Liver (tissue), 8 donors: ENCODE measurements at regions not wholly inside any gene's neighbourhood (a gene's known extent, or its start where the extent isn't known, plus 50 kb on each side); places are given as distances from the start of the nearest gene placed in this dataset.

Experiments used
- DNase-seq: peaks from one replicate; pipeline ENCODE4 v3.0.0-alpha.2; 2017; ENCODE audit warnings: low spot score
- H3K27ac ChIP-seq, 2 donors: one replicate each; pipeline ENCODE4 v1.7.0; 2013; ENCODE audit warnings: inconsistent platforms in 2 of 2, low read length in 2 of 2, control low read depth in 1 of 2, low read depth in 1 of 2, mild to moderate bottlenecking in 1 of 2
- H3K27me3 ChIP-seq, 4 donors: one replicate each; pipeline versions ENCODE4 v1.6.1 to v1.7.0; 2013; ENCODE audit warnings: low read length in 3 of 4, inconsistent platforms in 1 of 4, mild to moderate bottlenecking in 1 of 4, moderate library complexity in 1 of 4; ENCODE audit not compliant: control insufficient read depth in 4 of 4, insufficient read depth in 4 of 4
- H3K36me3 ChIP-seq, 4 donors: one replicate each; pipeline versions ENCODE4 v1.6.1 to v1.7.0; 2013; ENCODE audit warnings: low read length in 3 of 4, mild to moderate bottlenecking in 3 of 4, low read depth in 1 of 4, moderate library complexity in 1 of 4; ENCODE audit not compliant: control insufficient read depth in 4 of 4, insufficient read depth in 3 of 4
- H3K4me1 ChIP-seq, 4 donors: one replicate each; pipeline versions ENCODE4 v1.6.1 to v1.7.0; 2013; ENCODE audit warnings: low read length in 3 of 4, mild to moderate bottlenecking in 3 of 4, moderate library complexity in 1 of 4; ENCODE audit not compliant: control insufficient read depth in 4 of 4, insufficient read depth in 4 of 4
- H3K4me3 ChIP-seq, 3 donors: one replicate each; pipeline versions ENCODE4 v1.6.1 to v1.7.0; 2013; ENCODE audit warnings: low read length in 3 of 3, control low read depth in 1 of 3, low read depth in 1 of 3, mild to moderate bottlenecking in 1 of 3
- H3K9ac ChIP-seq, 2 donors: one replicate each; pipeline ENCODE4 v1.7.0; 2013; ENCODE audit warnings: low read length in 2 of 2, mild to moderate bottlenecking in 2 of 2, moderate library complexity in 2 of 2, control low read depth in 1 of 2, low read depth in 1 of 2
- H3K9me3 ChIP-seq, 4 donors: one replicate each; pipeline versions ENCODE4 v1.6.1 to v1.7.0; 2013; ENCODE audit warnings: low read length in 3 of 4; ENCODE audit not compliant: control insufficient read depth in 4 of 4
- FOXA2 ChIP-seq: IDR thresholded peaks from 2 replicates; pipeline ENCODE4 v1.6.1; 2016; ENCODE audit warnings: antibody characterized with exemption
- HNF4G ChIP-seq: IDR thresholded peaks from 2 replicates; pipeline ENCODE4 v1.6.1; 2016; ENCODE audit warnings: antibody characterized with exemption
- RAD21 ChIP-seq, 2 donors: IDR thresholded peaks; 2 replicates each; pipeline ENCODE4 v1.6.1; 2016; ENCODE audit warnings: antibody characterized with exemption in 2 of 2, mild to moderate bottlenecking in 2 of 2
- REST ChIP-seq: IDR thresholded peaks from 2 replicates; pipeline ENCODE4 v1.6.1; 2016; ENCODE audit warnings: antibody characterized with exemption, mild to moderate bottlenecking
- RXRA ChIP-seq, 2 donors: IDR thresholded peaks; 2 replicates each; pipeline ENCODE4 v1.6.1; 2017 to 2018; ENCODE audit warnings: antibody characterized with exemption in 2 of 2, mild to moderate bottlenecking in 1 of 2
- SP1 ChIP-seq: IDR thresholded peaks from 2 replicates; pipeline ENCODE4 v1.6.1; 2018; ENCODE audit warnings: antibody characterized with exemption, mild to moderate bottlenecking
- TAF1 ChIP-seq: conservative IDR thresholded peaks from 2 replicates; pipeline ENCODE4 v1.6.1; 2016; ENCODE audit warnings: antibody characterized with exemption, mild to moderate bottlenecking
- YY1 ChIP-seq: IDR thresholded peaks from 2 replicates; pipeline ENCODE4 v1.6.1; 2016; ENCODE audit warnings: antibody characterized with exemption, mild to moderate bottlenecking
- WGBS: extraction: QIAGEN DNeasy Blood & Tissue Kit; methylation state at CpG from one replicate; pipeline ENCODE4 v1.1.7; 2013; 5-methylcytosine and 5-hydroxymethylcytosine counted together
- TF ChIP-seq, protein P1 (sequence below): IDR thresholded peaks from 2 replicates; pipeline ENCODE4 v1.6.1; 2016; ENCODE audit warnings: antibody characterized with exemption
- TF ChIP-seq, protein P2 (sequence below): fragments of 150-350 bp; IDR thresholded peaks from 2 replicates; pipeline ENCODE4 v1.5.1; 2017; ENCODE audit warnings: improper control_type of control experiment, low read depth, low read length; ENCODE audit not compliant: missing input control
- TF ChIP-seq, protein P3 (sequence below): IDR thresholded peaks from 2 replicates; pipeline ENCODE4 v1.6.1; 2016; ENCODE audit warnings: antibody characterized with exemption
- donor health status: healthy.
- donor health status: healthy.
- donor health status: healthy.
- donor health status: healthy.
- donor health status: healthy.

DNA sequence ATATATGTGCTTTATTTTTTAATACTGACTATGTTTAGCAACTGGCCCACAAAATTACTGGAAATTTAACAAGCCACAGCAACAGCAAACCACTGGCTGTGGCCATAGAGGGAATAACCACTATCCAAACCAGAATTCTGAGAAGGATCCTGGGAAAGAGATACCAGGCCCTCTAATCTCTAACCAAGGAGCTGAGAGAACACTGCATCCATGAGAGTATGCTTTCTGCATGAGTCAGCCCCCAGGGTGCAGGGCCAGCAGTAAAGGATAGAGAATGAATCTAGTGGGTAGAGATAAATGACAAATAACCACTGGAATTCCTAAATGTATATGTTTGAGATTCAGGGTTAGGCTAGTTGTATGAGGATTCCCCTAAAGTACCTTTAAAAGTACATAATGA, 221.8 kb downstream of the KIT start (continued):
- TF ChIP-seq, protein P1, sequence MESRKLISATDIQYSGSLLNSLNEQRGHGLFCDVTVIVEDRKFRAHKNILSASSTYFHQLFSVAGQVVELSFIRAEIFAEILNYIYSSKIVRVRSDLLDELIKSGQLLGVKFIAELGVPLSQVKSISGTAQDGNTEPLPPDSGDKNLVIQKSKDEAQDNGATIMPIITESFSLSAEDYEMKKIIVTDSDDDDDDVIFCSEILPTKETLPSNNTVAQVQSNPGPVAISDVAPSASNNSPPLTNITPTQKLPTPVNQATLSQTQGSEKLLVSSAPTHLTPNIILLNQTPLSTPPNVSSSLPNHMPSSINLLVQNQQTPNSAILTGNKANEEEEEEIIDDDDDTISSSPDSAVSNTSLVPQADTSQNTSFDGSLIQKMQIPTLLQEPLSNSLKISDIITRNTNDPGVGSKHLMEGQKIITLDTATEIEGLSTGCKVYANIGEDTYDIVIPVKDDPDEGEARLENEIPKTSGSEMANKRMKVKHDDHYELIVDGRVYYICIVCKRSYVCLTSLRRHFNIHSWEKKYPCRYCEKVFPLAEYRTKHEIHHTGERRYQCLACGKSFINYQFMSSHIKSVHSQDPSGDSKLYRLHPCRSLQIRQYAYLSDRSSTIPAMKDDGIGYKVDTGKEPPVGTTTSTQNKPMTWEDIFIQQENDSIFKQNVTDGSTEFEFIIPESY: no peak

GRCh38 chr4:54877006-54877405, 219.2 kb downstream of the KIT start:
- Histone ChIP-seq H3K27me3 (no peaks in the 10 kb centered on the region), H3K9me3 (no peaks in the 10 kb centered on the region), H3K4me3 (no peak overlapping the region), H3K27ac (no peak overlapping the region), H3K9ac (no peak overlapping the region), H3K36me3 (no peaks in the 10 kb centered on the region), H3K4me1 (no peaks in the 10 kb centered on the region)
- WGBS: 96% methylated on average over 2 of the region's 2 CpGs
- no peak for TF ChIP-seq SP1
- TF ChIP-seq HNF4G: no peak
- no peak for TF ChIP-seq REST
- TF ChIP-seq RAD21 (IDR thresholded peaks at IDR 0.05): no peak
- no peak for TF ChIP-seq YY1
- TF ChIP-seq TAF1: no peak
- TF ChIP-seq, protein P2, sequence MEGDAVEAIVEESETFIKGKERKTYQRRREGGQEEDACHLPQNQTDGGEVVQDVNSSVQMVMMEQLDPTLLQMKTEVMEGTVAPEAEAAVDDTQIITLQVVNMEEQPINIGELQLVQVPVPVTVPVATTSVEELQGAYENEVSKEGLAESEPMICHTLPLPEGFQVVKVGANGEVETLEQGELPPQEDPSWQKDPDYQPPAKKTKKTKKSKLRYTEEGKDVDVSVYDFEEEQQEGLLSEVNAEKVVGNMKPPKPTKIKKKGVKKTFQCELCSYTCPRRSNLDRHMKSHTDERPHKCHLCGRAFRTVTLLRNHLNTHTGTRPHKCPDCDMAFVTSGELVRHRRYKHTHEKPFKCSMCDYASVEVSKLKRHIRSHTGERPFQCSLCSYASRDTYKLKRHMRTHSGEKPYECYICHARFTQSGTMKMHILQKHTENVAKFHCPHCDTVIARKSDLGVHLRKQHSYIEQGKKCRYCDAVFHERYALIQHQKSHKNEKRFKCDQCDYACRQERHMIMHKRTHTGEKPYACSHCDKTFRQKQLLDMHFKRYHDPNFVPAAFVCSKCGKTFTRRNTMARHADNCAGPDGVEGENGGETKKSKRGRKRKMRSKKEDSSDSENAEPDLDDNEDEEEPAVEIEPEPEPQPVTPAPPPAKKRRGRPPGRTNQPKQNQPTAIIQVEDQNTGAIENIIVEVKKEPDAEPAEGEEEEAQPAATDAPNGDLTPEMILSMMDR: no peak
- no peak for TF ChIP-seq RXRA (IDR thresholded peaks at IDR 0.05)
- no peak for TF ChIP-seq FOXA2
- TF ChIP-seq, protein P3, sequence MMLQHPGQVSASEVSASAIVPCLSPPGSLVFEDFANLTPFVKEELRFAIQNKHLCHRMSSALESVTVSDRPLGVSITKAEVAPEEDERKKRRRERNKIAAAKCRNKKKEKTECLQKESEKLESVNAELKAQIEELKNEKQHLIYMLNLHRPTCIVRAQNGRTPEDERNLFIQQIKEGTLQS: no peak
- TF ChIP-seq, protein P1: no peak
- DNase-seq: no peak
